DOHH2 (cell line): ENCODE measurements at regions not wholly inside any gene's neighbourhood (a gene's known extent, or its start where the extent isn't known, plus 50 kb on each side); places are given as distances from the start of the nearest gene placed in this dataset.

ENCODE experiments used
- CTCF ChIP-seq: fragments of 200-600 bp; sonication (generic); IDR thresholded peaks from one replicate; pipeline ENCODE4 v1.5.1; 2014; ENCODE audit warnings: antibody characterized with exemption, mild to moderate bottlenecking, low read depth, low read length; ENCODE audit not compliant: poor library complexity, severe bottlenecking
- EZH2phosphoT487 ChIP-seq: fragments of 200-600 bp; sonication (generic); IDR thresholded peaks from 2 replicates; pipeline ENCODE4 v1.6.1; 2017; ENCODE audit warnings: borderline replicate concordance, mild to moderate bottlenecking, antibody characterized with exemption, low read length, moderate library complexity, mixed read lengths

- TF ChIP-seq CTCF (no peak), EZH2phosphoT487 (no peak)
Measured at GRCh38 chr18:2036086-2036485, 535.2 kb downstream of the METTL4 start.
